Neural progenitor cell (in vitro differentiated cells): ENCODE measurements at regions not wholly inside any gene's neighbourhood (a gene's known extent, or its start where the extent isn't known, plus 50 kb on each side); places are given as distances from the start of the nearest gene placed in this dataset.

Experiments used
- DNase-seq: peaks from one replicate; pipeline ENCODE4 v3.0.0-alpha.2; 2016; ENCODE audit warnings: low spot score
- H2AFZ ChIP-seq: fragments of 200-600 bp; sonication (generic); replicated peaks from 2 replicates; pipeline ENCODE4 v1.6.1; 2016; ENCODE audit warnings: antibody characterized with exemption
- H3F3A ChIP-seq: fragments of 200-600 bp; sonication (generic); 2 replicates; pipeline ENCODE4 v1.6.1; 2016; ENCODE audit warnings: antibody characterized with exemption, low read depth
- H3K27ac ChIP-seq: fragments of 200-600 bp; sonication (generic); 2 replicates; pipeline ENCODE4 v1.5.1; 2016; ENCODE audit warnings: mild to moderate bottlenecking
- H3K27me3 ChIP-seq: fragments of 200-600 bp; sonication (generic); 2 replicates; pipeline ENCODE4 v1.6.1; 2016; ENCODE audit warnings: mild to moderate bottlenecking, moderate library complexity
- H3K36me3 ChIP-seq: fragments of 200-600 bp; sonication (generic); 2 replicates; pipeline ENCODE4 v1.5.1; 2016
- H3K4me1 ChIP-seq: fragments of 200-600 bp; sonication (generic); 2 replicates; pipeline ENCODE4 v1.6.1; 2016; ENCODE audit warnings: mixed run types
- H3K4me2 ChIP-seq: fragments of 200-600 bp; sonication (generic); 2 replicates; pipeline ENCODE4 v1.6.1; 2016
- H3K4me3 ChIP-seq: fragments of 200-600 bp; sonication (generic); 2 replicates; pipeline ENCODE4 v1.5.1; 2016
- H3K79me2 ChIP-seq: fragments of 200-600 bp; sonication (generic); 2 replicates; pipeline ENCODE4 v1.6.1; 2016; ENCODE audit warnings: low read depth
- H3K9ac ChIP-seq: fragments of 200-600 bp; sonication (generic); 2 replicates; pipeline ENCODE4 v1.6.1; 2016
- H3K9me3 ChIP-seq: fragments of 200-600 bp; sonication (generic); 2 replicates; pipeline ENCODE4 v1.5.1; 2016; ENCODE audit warnings: low read depth
- H4K20me1 ChIP-seq: fragments of 200-600 bp; sonication (generic); 2 replicates; pipeline ENCODE4 v1.6.1; 2016; ENCODE audit warnings: low read depth
- H3K27ac Mint-ChIP-seq: 3 replicates; pipeline ENCODE4 v1.8.0; 2021; ENCODE audit warnings: mixed read lengths
- H3K27me3 Mint-ChIP-seq: 2 replicates; pipeline ENCODE4 v1.8.0; 2022; ENCODE audit warnings: low read depth, mild to moderate bottlenecking, inconsistent platforms, moderate library complexity, mixed read lengths; ENCODE audit not compliant: insufficient read depth
- H3K36me3 Mint-ChIP-seq: 3 replicates; pipeline ENCODE4 v1.8.0; 2021; ENCODE audit warnings: mixed read lengths
- H3K4me1 Mint-ChIP-seq: 3 replicates; pipeline ENCODE4 v1.8.0; 2021; ENCODE audit warnings: mixed read lengths
- H3K4me3 Mint-ChIP-seq: 3 replicates; pipeline ENCODE4 v1.8.0; 2021; ENCODE audit warnings: mild to moderate bottlenecking, moderate library complexity, mixed read lengths
- H3K9me3 Mint-ChIP-seq: 3 replicates; pipeline ENCODE4 v1.8.0; 2020; ENCODE audit warnings: mixed read lengths
- EZH2 ChIP-seq: fragments of 200-600 bp; sonication (generic); IDR thresholded peaks from 2 replicates; pipeline ENCODE4 v1.6.1; 2017; ENCODE audit warnings: antibody characterized with exemption, mild to moderate bottlenecking, moderate library complexity
- EZH2phosphoT487 ChIP-seq: fragments of 200-600 bp; sonication (generic); IDR thresholded peaks from 2 replicates; pipeline ENCODE4 v1.6.1; 2017; ENCODE audit warnings: antibody characterized with exemption
- TF ChIP-seq, protein P1 (sequence below): fragments of 200-600 bp; sonication (generic); IDR thresholded peaks from 2 replicates; pipeline ENCODE4 v1.5.1; 2017; ENCODE audit warnings: antibody characterized with exemption, mild to moderate bottlenecking

DNA sequence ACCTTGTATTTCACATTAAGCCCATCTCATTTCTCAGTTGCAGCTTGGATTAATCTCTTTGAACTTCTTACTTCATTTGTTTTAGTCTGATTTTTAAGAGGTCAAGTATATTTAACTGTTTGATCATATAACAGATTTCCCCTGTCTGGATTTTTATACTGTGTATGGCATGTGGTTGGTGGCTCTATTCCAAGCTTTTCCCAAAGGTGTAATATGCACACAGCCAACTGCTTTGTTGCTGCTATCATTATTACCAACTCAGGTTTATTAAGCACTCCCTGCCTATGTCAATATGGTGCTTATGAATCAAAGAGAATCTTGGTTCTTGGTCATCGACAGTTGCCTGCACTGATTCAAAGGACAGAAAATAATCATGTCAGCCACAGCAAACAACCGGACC lies 92.6 kb downstream of the RAP2A start:
- H4K20me1 ChIP-seq: no peaks in the 10 kb centered on the region
- H3K27ac ChIP-seq: no peak overlapping the region
- no peak overlapping the region for H3K4me3 ChIP-seq
- no peaks in the 10 kb centered on the region for H3K27me3 ChIP-seq
- H3K4me1 ChIP-seq: no peaks in the 10 kb centered on the region
- H3K9me3 Mint-ChIP-seq: no peaks in the 10 kb centered on the region
- H3K36me3 ChIP-seq: no peaks in the 10 kb centered on the region
- no peaks in the 10 kb centered on the region for H3F3A ChIP-seq
- no peak overlapping the region for H2AFZ ChIP-seq
- no peaks in the 10 kb centered on the region for H3K9me3 ChIP-seq
- no peaks in the 10 kb centered on the region for H3K27me3 Mint-ChIP-seq
- H3K36me3 Mint-ChIP-seq: no peaks in the 10 kb centered on the region
- TF ChIP-seq, protein P1, sequence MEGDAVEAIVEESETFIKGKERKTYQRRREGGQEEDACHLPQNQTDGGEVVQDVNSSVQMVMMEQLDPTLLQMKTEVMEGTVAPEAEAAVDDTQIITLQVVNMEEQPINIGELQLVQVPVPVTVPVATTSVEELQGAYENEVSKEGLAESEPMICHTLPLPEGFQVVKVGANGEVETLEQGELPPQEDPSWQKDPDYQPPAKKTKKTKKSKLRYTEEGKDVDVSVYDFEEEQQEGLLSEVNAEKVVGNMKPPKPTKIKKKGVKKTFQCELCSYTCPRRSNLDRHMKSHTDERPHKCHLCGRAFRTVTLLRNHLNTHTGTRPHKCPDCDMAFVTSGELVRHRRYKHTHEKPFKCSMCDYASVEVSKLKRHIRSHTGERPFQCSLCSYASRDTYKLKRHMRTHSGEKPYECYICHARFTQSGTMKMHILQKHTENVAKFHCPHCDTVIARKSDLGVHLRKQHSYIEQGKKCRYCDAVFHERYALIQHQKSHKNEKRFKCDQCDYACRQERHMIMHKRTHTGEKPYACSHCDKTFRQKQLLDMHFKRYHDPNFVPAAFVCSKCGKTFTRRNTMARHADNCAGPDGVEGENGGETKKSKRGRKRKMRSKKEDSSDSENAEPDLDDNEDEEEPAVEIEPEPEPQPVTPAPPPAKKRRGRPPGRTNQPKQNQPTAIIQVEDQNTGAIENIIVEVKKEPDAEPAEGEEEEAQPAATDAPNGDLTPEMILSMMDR: no peak
- TF ChIP-seq EZH2: no peak
- TF ChIP-seq EZH2phosphoT487: no peak
- peaks cover 6% of the 10 kb centered on the region for H3K4me1 Mint-ChIP-seq
- H3K4me2 ChIP-seq: no peak overlapping the region
- no peak overlapping the region for H3K4me3 Mint-ChIP-seq
- no peak for DNase-seq
- no peak overlapping the region for H3K27ac Mint-ChIP-seq
- H3K79me2 ChIP-seq: no peaks in the 10 kb centered on the region
- no peak overlapping the region for H3K9ac ChIP-seq

DNA sequence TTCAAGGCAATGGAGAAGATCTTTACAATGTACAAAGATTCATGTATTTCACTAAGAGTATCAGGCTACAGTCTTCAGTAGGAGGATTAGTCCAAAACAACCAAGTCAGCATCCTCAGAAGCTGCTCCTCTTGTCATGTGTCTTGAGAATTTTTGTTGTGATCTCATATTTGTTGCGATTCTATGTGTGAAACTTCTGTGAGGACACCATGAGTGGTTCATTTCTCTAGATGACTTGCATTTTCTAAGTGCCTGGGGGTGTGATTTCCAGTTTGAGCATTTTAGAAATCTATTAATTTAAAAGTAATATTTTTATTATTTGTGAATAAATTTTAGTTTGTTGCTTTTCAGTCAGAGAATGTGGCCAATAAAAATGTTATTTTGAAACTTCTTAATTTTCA lies 94.5 kb downstream of the RAP2A start:
- no peak for DNase-seq
- Mint-ChIP-seq H3K4me3 (no peak overlapping the region), H3K4me1 (no peaks in the 10 kb centered on the region), H3K27ac (no peak overlapping the region), H3K27me3 (no peaks in the 10 kb centered on the region), H3K9me3 (no peaks in the 10 kb centered on the region), H3K36me3 (no peaks in the 10 kb centered on the region)
- Histone ChIP-seq H3K79me2 (no peaks in the 10 kb centered on the region), H3K9ac (no peak overlapping the region), H3K4me2 (no peak overlapping the region), H3F3A (no peaks in the 10 kb centered on the region), H3K4me1 (no peaks in the 10 kb centered on the region), H3K9me3 (no peaks in the 10 kb centered on the region), H3K27me3 (no peaks in the 10 kb centered on the region), H4K20me1 (no peaks in the 10 kb centered on the region), H3K36me3 (no peaks in the 10 kb centered on the region), H3K4me3 (no peak overlapping the region), H3K27ac (no peak overlapping the region), H2AFZ (no peak overlapping the region)
- TF ChIP-seq, protein P1: no peak
- TF ChIP-seq EZH2 (no peak), EZH2phosphoT487 (no peak)

DNA sequence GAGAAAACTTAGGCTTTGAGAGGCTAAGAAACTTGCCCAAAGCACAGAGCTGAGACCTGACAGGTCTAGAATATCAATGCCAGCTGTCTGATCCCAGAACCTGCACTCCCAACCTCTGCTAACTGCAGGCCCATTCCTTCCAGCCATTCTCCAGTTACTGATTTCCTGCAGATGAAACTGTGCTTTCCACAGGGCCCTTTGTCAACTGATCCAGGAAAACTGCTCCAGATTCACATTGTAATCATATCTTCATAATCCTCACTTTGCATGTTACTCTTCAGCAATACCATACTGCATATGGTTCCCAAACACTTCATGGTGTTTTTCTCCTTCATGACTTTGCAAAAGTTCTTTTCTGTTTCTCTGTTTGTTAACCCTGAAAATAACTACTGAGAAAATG lies 100.6 kb downstream of the RAP2A start:
- no peaks in the 10 kb centered on the region for H3K36me3 Mint-ChIP-seq

More for the DNA sequence above, 100.6 kb downstream of the RAP2A start:
- DNase-seq: no peak
- Histone ChIP-seq H3K4me2 (no peak overlapping the region), H4K20me1 (no peaks in the 10 kb centered on the region), H3K9me3 (no peaks in the 10 kb centered on the region), H3K79me2 (no peaks in the 10 kb centered on the region), H3K4me1 (no peaks in the 10 kb centered on the region), H3K4me3 (no peak overlapping the region), H3K27me3 (no peaks in the 10 kb centered on the region), H3K9ac (no peak overlapping the region), H3K27ac (no peak overlapping the region), H2AFZ (no peak overlapping the region), H3K36me3 (no peaks in the 10 kb centered on the region), H3F3A (no peaks in the 10 kb centered on the region)
- H3K27me3 Mint-ChIP-seq: no peaks in the 10 kb centered on the region
- TF ChIP-seq, protein P1: no peak
- TF ChIP-seq EZH2phosphoT487 (no peak), EZH2 (no peak)
- H3K9me3 Mint-ChIP-seq: no peaks in the 10 kb centered on the region
- no peaks in the 10 kb centered on the region for H3K4me1 Mint-ChIP-seq
- no peak overlapping the region for H3K4me3 Mint-ChIP-seq
- no peak overlapping the region for H3K27ac Mint-ChIP-seq
